T-helper 2 cell treated with Interferon-gamma antibody and Interleukin-4, amounts not matched to agents 100 ng/mL and 5 ng/mL, for 36 hours (primary cell): ENCODE measurements at regions not wholly inside any gene's neighbourhood (a gene's known extent, or its start where the extent isn't known, plus 50 kb on each side); places are given as distances from the start of the nearest gene placed in this dataset.
"Not testable (repeated sequence)": the region's sequence is repeated elsewhere in the genome, so short reads cannot be mapped to it uniquely, and the experiment has no call there.

Source experiments
- intact Hi-C: fragments of 100-400 bp; cut with micrococcal nuclease; formaldehyde crosslinking; loops from one replicate; pipeline ENCODE4 v1.15.1; 2023

DNA sequence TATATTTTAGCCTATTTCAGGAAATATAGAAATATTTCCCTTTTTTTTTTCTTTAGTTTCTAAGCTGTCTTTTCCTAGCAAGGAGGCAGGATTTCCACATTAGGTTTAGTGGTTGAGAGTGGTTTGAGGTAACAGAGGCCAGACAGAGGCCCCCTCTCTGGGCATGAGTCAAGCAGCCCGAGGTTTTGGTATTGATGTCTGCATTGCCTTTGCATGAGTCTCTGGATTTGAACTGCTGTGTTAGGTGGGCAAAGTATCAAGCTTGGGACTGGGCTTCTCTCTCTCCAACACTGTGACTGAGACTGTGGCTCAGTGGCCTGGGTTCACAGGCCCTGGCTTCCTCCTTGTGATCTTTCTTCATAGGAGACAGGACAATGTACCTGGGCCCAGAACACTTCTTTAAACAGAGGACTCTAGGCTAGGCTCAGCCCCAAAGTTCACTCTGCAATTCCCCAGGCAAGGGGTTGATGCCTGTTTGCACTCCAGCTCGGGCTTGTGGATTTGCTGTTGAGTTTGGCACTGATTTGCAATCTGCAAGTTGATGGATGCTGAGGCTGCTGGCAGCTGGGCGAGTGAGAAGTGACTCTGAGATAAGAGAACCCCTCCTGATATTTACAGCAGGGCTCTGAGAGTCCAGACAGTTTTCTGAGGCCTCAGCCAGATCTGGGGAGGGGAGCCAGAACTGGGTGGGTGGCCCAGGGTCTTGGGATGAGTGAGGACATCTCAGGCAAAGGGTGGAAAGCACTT is 271.2 kb downstream of the EN1 start:
- intact Hi-C loops = no loop called here

DNA sequence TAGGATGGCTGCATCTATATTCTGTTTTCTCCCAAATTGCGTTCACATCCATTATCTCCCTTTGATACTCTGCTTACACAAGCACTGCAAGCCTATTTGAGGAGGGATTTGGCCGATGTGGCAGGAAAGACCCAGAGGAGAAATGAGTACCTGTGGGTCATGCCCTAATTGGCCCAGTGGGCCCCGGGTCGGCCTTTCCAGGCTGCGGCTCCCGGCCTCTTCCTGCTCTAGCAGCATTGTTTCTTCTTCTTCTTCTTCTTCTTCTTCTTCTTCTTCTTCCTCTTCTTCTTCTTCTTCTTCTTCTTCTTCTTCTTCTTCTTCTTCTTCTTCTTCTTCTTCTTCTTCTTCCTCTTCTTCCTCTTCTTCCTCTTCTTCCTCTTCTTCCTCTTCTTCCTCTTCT is 275.1 kb downstream of the EN1 start:
- intact Hi-C loops = not testable (repeated sequence)

DNA sequence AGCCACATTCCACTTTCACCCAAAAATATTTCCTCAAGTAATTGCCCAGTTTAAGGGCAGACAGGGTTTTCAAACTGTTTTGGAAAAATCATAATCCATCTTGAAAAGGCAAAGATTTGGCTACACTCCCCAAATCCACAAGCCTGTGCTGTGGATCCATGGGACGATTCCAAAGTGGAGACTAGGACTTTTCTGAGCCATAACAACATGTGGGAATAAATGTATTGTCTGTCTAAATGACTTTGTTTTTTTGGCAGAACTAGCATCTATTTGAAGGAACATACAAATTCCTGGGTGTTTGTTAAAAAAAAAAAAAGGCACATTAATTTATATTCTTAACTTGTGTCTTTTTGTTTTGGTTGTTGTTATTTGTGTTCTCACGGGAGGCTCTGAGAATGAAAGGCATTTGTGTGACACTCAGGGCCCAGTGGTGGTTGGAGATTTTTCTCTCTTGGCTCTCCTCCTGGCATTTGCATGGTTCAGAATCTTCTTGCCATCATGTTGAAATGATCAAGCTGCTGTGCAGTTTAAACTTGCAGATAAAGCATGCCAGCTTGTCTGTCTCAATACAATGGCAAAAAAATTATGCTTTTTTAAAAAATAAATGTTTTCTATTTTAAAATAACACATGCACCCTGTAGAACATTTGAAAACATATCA is 277.4 kb downstream of the EN1 start:
- intact Hi-C loops = no loop called here

DNA sequence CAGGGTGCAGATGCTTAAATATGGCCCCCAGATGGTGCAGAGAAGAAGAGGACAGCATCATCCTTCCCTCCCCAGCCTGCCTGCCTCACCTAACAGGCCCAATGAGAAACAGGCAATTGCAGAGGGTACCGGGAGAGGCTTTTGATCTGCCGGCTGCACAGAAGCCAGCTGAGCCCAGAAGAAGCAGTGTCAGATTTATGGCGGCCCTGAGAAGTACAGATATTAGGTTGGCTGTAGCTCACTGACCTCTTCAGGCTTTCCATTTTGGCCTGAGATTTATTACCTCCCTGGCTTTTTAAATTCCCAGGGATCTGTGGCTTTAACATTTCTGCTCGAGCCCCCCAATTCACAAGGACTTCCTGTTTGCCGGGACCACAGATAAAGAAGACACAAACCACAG is 278.7 kb downstream of the EN1 start:
- intact Hi-C loops = no loop called here

DNA sequence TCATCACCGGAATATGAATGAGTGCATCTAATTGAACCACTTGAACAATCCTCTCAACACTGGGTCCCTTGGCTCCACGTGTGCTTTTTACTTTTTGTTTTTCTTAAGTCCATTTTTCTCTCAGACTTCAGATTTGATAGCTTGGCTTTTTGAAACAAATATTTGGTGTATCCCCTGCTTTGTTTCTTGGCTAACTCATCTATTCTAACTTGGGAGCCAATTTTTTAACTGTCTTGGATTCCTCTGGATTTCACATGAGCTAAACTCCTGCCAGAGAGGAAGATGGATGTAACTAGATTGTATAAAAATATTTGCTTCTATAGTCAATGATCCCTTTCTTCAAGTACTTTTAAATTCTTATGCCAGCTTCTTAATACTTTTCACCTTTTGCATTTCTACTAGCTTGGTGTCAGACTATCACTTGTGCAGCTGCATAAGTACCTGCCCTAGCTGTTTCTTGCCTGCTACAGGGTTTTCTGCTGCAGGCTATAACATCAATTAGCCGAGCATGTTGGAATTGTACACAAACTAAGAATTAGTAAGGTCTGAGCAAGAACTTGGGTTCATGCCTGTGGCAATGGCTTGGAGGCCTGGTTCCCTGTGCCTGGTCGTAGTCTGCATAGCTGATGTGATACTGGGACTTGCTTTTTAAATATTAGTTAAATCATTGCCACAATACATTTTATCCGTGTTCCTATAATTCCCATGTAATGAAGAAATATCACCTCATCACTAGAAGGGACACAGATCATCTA is 281.5 kb downstream of the EN1 start:
- intact Hi-C loops = no loop called here

DNA sequence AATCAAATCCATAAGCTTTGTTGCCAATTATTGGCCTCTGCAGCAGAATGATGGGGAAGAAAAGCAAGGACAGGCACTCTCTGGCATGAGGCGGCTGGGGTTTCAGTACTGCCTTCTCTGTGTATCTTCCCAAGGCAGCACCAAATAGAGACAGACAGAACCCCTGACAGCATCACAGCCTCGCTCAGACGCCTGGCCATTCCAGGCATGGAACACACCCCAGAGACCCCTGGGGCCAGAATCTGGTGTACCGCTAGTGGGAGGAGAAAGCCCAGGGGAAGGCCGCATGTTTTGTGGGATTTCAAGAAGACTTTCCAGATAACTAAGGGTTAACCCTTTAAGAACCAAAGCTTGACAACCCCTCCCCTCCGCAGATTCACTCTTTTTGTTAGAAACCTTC is 282.1 kb downstream of the EN1 start:
- intact Hi-C loops = no loop called here

DNA sequence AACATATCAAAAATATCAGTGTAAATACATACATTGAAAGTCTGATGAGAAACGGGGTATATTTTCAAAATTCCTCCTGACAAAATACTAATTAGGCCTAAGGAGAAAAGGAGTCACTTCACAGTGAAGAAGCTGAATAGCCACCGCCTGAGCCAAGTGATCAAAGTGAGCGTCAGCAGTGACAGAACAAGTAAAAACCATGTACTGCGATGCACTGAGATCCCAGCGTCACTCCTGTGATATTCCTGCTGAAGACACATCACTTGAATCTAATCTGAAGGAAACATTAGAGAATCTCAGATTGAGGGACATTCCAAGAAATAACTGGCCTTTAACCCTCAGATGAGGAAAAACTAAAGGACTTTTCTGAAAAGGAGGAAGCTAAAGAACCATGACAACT is 285.3 kb downstream of the EN1 start:
- intact Hi-C loops = no loop called here

DNA sequence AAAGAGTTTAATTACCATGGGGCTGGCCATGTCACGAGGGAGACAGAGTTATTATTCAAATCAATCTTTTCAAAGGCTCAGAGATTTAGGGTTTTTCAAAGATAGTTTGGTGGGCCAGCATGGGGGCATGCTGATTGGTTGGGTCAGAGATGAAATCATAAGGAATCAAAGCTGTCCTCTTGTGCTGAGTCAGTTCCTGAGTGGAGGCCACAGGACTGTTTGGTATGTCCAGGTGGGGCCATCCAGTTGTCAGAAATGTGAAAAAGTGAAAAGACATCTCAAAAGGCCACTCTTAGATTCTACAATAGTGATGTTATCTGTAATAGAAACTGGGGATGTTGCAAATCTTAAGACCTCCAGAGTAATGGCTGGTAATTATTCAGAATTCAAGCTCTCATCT is 288.6 kb downstream of the EN1 start:
- intact Hi-C loops = no loop called here

DNA sequence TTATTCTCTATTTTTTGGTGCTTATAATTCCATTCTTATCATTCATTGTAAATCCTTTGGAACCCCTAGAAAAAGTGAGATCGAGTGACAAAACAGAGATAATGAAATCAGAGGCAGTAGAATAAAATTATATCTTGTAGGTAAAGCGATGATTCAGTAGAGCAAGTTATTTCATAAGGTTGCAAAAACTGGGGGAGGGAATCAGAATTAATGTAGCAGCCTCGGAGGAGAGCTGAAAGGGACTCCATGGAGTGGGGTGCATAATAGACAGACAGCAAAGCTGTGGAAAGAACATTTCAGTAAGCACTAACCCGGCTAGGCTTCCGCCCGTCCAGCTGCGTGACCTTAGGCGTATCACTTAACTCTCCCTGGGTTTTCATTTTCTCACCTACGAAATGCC is 289.7 kb downstream of the EN1 start:
- intact Hi-C loops = no loop called here

DNA sequence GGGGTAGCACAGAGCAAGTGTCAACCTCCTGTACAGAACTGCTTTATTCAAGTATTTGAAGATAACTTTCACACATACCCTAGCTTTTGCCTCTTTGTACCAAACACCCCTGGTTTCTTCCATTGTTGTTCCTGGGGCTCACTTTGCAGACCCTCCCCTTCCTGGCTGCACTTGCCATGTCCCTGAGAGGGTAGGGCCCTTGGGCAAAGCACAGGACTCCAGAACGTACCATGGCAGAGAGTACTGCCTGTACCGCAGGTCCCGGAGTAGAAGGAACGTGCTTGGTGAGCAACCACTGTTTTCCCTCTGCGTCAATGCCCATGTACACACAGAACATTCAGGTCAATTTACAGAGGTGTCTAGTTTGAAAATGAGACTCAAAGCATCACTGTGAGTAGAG is 290.4 kb downstream of the EN1 start:
- intact Hi-C loops = no loop called here

DNA sequence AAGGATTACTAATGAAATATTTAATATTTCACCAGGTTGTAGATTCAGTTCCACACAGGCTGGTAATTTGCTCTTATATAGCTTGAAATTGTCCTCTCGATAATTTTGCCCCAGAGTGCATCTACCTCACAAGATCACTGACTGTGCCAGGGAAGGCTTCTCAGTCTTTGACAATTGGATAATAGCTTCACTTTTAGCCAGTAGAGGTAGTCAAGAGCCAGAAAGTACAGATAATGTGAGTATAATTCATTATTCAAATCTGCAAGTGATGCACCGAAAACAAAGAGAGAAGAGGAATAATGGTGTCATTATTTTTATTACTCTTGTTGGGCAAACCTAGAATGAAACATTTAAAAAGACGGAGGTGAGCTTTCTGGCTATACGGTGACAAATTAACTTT is 292.8 kb downstream of the EN1 start:
- intact Hi-C loops = no loop called here

DNA sequence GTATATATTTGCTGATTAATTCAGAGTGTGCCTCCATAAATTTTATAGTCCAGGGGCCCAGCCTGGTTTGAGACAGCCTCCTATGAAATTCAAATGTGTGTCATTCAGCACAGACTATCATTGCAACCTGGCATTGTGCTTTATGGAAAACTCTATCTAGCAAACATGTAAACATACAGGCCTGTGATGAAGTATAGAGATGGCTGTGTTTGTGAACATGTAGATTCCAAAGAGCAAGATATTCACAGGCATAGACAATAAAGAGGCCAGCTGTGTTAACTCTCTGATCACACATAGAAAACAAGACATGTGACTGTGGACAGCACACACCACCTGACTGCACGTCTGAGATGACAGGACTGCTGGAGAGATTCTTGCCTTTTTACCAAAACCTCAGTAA is 297.9 kb downstream of the EN1 start:
- intact Hi-C loops = no loop called here

DNA sequence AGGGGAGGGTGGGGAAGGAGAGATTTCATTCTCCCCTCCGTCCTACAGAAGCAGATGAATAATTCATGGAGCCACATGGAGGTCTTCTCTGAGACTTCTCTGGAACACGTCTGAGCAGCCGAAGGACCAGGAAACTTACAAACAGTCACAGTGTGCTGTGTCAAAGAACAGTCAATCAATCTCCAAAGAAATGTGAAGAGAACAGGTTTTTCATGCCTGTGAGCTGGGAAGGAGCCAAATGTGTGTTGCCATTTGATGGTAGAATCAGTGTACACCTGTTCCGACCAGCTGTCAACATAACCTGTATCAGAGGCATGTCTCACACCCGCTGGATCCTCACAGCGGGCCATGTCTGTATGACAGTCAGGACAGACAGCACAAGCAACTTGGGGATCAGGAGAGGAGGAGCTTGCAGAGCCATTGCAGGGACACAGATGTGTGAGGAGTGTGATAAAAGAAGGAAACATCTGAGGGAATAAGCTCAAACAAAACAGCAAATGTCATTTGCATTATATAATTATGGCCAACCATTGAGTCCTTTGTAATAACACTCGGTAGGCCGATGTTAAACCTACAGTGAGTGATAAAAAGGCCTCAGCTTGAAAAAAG is 298.5 kb downstream of the EN1 start:
- intact Hi-C loops = no loop called here

DNA sequence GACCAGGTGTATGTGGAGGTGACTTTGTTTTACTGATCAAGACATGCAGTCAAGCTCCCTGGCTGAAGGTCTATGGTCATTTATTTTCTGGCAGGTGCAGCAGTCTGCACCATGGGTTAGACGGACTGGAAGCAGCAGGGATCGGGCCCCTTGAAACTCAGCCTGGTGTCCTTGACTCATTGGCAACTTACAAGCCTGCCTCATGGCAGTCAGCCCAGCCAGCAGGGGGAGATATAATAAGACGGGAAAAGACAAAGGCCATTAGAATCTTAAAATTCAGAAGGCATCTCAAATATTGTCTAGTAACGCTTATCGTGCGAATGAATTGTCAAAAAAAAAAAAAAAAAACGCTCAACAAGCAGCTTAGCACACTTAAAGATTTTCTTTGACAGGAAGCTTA is 308.2 kb downstream of the EN1 start:
- intact Hi-C loops = no loop called here

DNA sequence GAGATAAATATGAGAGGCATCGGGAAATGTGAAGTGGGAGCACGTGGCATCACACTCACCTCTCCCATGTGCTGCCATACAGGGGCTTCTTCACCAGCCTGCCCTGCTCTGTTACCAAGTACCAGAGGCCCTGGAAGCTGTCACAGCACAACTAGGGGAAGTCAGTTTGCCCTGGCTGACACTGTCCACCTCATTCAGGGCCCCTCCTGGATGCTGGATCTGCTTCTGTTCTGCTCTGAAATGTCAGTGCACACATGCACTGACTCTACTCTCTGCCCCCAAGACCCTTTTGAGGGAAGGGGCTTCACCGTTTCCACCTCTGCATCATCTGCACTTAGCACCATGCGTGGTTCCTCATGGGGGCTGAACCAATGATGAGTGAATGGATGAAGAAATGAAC is 311.1 kb downstream of the EN1 start:
- intact Hi-C loops = no loop called here

DNA sequence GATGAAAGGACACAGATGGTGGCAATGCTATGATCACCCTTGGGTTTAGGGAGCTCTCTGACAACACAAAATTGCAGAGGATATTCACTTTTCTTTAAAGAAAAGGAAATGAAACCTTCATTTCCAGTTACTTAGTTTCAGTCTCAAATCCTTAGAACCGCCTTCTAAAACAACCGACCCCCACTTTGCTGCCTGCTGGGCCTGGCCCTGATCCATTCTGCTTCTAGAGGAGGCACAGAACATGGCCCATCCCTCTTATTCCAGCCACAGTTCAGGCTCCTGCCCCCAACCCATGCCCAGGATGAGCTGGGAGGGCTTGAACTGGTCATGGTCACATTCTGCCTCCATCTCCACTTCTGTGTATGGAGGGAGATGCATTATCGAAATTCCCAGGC is 311.6 kb downstream of the EN1 start:
- intact Hi-C loops = no loop called here

DNA sequence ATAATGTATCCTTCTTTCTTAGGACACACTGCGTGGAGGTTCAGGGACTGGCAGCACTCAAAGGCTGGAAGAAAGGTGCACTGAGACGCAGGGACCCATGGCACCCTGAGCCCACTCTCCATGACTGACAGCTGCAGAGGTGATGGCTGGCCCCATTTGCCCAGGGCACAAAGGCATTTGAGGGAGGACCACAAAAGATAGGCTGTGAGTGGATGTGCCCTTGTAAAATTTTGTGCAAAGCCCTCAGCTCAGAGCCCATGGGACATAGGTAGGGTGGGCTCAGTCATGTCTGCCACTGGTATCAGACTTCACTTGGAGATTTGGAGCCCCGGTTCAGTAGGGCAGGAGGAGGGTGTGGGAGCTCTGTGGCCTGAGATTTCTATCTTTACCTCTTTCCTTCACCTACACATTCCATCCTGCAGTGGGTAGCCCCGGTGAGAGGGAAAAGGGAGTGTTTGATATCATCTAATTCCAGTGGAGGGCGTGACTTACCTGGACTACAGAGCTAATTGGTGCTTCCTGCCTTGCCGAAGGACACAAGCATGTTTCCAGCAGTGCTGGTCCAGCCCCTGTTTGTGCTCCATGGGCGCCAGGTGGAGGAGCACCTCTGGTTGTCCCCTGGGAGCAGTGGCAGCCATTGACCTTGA is 312.2 kb downstream of the EN1 start:
- intact Hi-C loops = no loop called here

DNA sequence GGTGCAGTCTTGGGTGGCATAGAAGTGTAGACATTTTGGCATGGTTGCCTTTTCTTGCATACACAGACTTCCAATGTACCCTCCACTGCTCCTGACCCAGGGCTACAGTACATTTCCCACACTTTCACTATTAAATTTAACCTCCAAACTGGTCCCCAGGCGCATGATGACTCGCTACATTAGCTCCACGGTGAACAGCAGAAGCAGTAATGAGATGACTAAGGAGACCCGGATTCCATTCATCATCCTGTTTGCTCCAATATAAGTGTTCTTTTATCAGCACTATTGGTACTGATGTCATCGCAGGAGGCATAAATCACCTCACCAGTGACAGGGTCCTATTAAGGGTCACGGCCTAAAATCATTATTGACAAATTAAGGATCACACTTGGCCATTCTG is 316.5 kb downstream of the EN1 start:
- intact Hi-C loops = no loop called here

DNA sequence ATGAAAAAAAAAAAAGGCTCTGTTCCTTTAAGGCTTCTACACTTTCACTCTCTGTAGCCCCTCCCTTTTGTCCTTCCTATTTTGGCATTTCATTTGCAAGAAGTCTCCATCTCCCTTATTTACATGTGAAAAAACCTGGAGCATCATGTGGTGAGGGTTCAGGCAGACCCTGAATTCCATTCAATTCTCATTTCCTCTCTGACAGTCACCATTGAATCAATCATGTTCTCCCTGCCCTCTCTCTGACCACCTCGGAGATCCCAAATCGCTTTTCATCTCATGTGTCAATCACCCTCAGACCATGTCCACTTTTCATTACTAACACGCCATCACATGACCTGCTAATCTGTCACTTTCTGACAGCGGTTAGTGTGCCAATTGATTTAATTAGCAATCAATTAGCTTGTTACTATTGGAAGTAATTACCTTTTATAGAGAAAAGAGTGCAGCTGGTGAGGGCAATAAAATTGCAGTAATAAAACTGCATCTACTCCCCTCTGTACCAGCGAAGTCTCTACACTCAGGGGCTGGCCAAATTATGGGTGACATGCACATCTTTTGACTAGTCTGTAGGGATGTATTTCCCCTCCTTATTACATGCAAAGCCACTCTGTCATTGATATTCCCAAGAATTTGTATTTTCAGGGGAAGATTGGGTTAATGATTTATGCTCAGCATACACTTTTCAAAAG is 317.4 kb downstream of the EN1 start:
- intact Hi-C loops = no loop called here

DNA sequence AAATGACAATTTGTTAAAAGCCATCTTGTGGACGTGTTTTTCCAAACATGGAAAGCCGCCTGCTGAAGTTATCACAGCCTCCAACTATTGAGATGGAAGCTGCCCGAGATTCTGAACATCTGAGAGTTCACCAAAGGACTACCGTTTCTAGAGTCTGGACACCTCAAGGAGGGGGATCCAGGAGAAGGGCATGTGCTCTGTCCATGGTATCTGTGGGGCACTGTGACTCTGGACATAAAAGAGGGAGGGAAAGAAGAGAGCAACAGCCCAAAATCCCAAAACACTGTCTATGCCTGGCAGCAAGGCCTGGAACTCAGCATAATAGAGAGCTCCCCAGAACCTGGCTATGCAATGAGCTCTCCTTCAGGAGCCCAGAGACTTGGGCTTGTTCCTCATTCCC is 319.9 kb downstream of the EN1 start:
- intact Hi-C loops = no loop called here

DNA sequence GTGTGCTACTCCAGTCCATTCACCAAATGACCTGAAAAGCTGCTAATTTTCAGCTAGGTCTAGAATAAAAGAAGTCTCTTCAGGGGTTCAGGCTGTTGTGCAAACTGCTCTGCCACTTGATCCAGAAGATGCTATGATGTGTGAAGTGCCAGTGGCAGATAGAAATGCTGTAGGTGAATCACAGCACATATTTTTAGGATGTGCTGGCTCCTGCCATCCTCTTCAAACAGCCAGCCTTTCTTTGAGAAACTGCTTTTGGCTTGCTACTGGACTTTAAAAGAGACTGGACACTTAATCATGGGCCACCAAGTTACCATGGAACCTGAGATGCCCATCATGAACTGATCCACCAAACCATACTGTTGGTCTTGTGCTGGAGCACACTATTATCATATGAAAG is 322.1 kb downstream of the EN1 start:
- intact Hi-C loops = no loop called here
